IMR-90 (cell line): ENCODE measurements at regions not wholly inside any gene's neighbourhood (a gene's known extent, or its start where the extent isn't known, plus 50 kb on each side); places are given as distances from the start of the nearest gene placed in this dataset.

Experiments
- ATAC-seq: fragments of 200-7000 bp; cut with Tn5 transposase; 2 replicates; pipeline ENCODE4 v1.9.1; 2020; ENCODE audit warnings: low read depth, mild to moderate bottlenecking, moderate library complexity
- BruUV-seq: library from RNA; stranded (reverse); fragments of 400-500 nt; replicated peaks from 2 replicates; lab custom pipeline; 2021; lab: Mats Ljungman, UMichigan
- CTCF ChIA-PET: fragments of 300-600 bp; formaldehyde crosslinking; extraction: SDS; loops from one replicate; lab custom pipeline; 2021; ENCODE audit warnings: antibody characterized with exemption; lab: Yijun Ruan, JAX
- POLR2A ChIA-PET: fragments of 300-600 bp; sonication (Branson Sonifier 250); formaldehyde crosslinking; loops from one replicate; lab custom pipeline; 2022; ENCODE audit warnings: antibody characterized with exemption; ENCODE audit not compliant: unreplicated experiment; lab: Charles Lee
- DNase-seq: peaks from one replicate; pipeline ENCODE4 v3.0.0; 2013
- H2AFZ ChIP-seq: replicated peaks from 2 replicates; pipeline ENCODE3; 2013; ENCODE audit warnings: low read length, mild to moderate bottlenecking; ENCODE audit not compliant: poor library complexity
- H2AK5ac ChIP-seq: 2 replicates; pipeline ENCODE4 v1.6.1; 2013; ENCODE audit warnings: low read depth, low read length, inconsistent platforms
- H2AK9ac ChIP-seq: replicated peaks from 2 replicates; pipeline ENCODE3; 2013; ENCODE audit warnings: mild to moderate bottlenecking, low read depth, low read length, moderate library complexity; ENCODE audit not compliant: poor library complexity
- H2BK120ac ChIP-seq: 2 replicates; pipeline ENCODE4 v1.6.1; 2013; ENCODE audit warnings: low read depth, low read length, inconsistent platforms
- H2BK15ac ChIP-seq: 3 replicates; pipeline ENCODE4 v1.6.1; 2013; ENCODE audit warnings: low read depth, low read length, inconsistent platforms
- H2BK20ac ChIP-seq: 2 replicates; pipeline ENCODE4 v1.6.1; 2013; ENCODE audit warnings: low read depth, mild to moderate bottlenecking, inconsistent platforms, low read length, moderate library complexity
- H2BK5ac ChIP-seq: 2 replicates; pipeline ENCODE4 v1.6.1; 2013; ENCODE audit warnings: mild to moderate bottlenecking, low read depth, low read length, inconsistent platforms; ENCODE audit not compliant: poor library complexity, severe bottlenecking
- H3K14ac ChIP-seq: replicated peaks from 2 replicates; pipeline ENCODE4 v1.6.1; 2013; ENCODE audit warnings: low read depth, low read length, inconsistent platforms
- H3K18ac ChIP-seq: 2 replicates; pipeline ENCODE4 v1.6.1; 2013; ENCODE audit warnings: low read depth, low read length, control low read depth
- H3K23ac ChIP-seq: 2 replicates; pipeline ENCODE4 v1.6.1; 2013; ENCODE audit warnings: low read depth, low read length, inconsistent platforms
- H3K27ac ChIP-seq: 2 replicates; pipeline ENCODE4 v1.5.1; 2013; ENCODE audit warnings: mild to moderate bottlenecking, control low read depth, low read length; ENCODE audit not compliant: insufficient read depth
- H3K27me3 ChIP-seq: 2 replicates; pipeline ENCODE4 v1.6.1; 2013; ENCODE audit warnings: low read length; ENCODE audit not compliant: control insufficient read depth, insufficient read depth
- H3K36me3 ChIP-seq: 2 replicates; pipeline ENCODE4 v1.6.1; 2013; ENCODE audit warnings: low read length, mixed read lengths; ENCODE audit not compliant: control insufficient read depth, insufficient read depth
- H3K4ac ChIP-seq: 2 replicates; pipeline ENCODE4 v1.6.1; 2013; ENCODE audit warnings: low read depth, low read length, inconsistent platforms
- H3K4me1 ChIP-seq: 2 replicates; pipeline ENCODE4 v1.6.1; 2013; ENCODE audit warnings: low read length, mixed read lengths; ENCODE audit not compliant: control insufficient read depth, insufficient read depth
- H3K4me2 ChIP-seq: 2 replicates; pipeline ENCODE4 v1.6.1; 2013; ENCODE audit warnings: low read depth, mild to moderate bottlenecking, control low read depth, low read length, moderate library complexity
- H3K4me3 ChIP-seq: 2 replicates; pipeline ENCODE4 v1.5.1; 2013; ENCODE audit warnings: low read depth, mild to moderate bottlenecking, control low read depth, low read length, moderate library complexity; ENCODE audit not compliant: insufficient read depth
- H3K56ac ChIP-seq: 2 replicates; pipeline ENCODE4 v1.6.1; 2013; ENCODE audit warnings: low read length, inconsistent platforms; ENCODE audit not compliant: insufficient read depth; ENCODE audit errors: extremely low read depth
- H3K79me1 ChIP-seq, 2 experiments: 2 replicates each; pipeline ENCODE4 v1.6.1; 2013; ENCODE audit warnings: low read length in 2 of 2, inconsistent platforms in 1 of 2, low read depth in 1 of 2
- H3K9ac ChIP-seq: 2 replicates; pipeline ENCODE4 v1.6.1; 2013; ENCODE audit warnings: low read depth, low read length, control low read depth
- H3K9me1 ChIP-seq: 2 replicates; pipeline ENCODE4 v1.6.1; 2013; ENCODE audit warnings: low read length, inconsistent platforms; ENCODE audit not compliant: insufficient read depth
- H3K9me3 ChIP-seq: 2 replicates; pipeline ENCODE4 v1.6.1; 2013; ENCODE audit warnings: low read length; ENCODE audit not compliant: control insufficient read depth, insufficient read depth
- H4K20me1 ChIP-seq: 2 replicates; pipeline ENCODE4 v1.6.1; 2013; ENCODE audit warnings: low read length, inconsistent platforms; ENCODE audit not compliant: insufficient read depth
- H4K5ac ChIP-seq: 2 replicates; pipeline ENCODE4 v1.6.1; 2013; ENCODE audit warnings: mild to moderate bottlenecking, low read depth, low read length, control low read depth
- H4K8ac ChIP-seq, 2 experiments: 2 replicates each; pipeline ENCODE4 v1.6.1; 2013; ENCODE audit warnings: low read depth in 2 of 2, low read length in 2 of 2, control low read depth in 1 of 2, inconsistent platforms in 1 of 2
- H4K91ac ChIP-seq: 2 replicates; pipeline ENCODE4 v1.6.1; 2013; ENCODE audit warnings: low read depth, low read length, inconsistent platforms; ENCODE audit not compliant: insufficient read depth
- BHLHE40 ChIP-seq: fragments of 150-350 bp; IDR thresholded peaks from 2 replicates; pipeline ENCODE4 v1.6.1; 2016; ENCODE audit warnings: mild to moderate bottlenecking, low read depth, low read length
- CEBPB ChIP-seq: IDR thresholded peaks from 2 replicates; pipeline ENCODE4 v1.6.1; 2012; ENCODE audit warnings: low read depth, low read length, improper control_type of control experiment
- CHD1 ChIP-seq: IDR thresholded peaks from 2 replicates; pipeline ENCODE4 v1.6.1; 2012; ENCODE audit warnings: low read depth, low read length, improper control_type of control experiment
- ELK1 ChIP-seq: fragments of 150-350 bp; IDR thresholded peaks from 2 replicates; pipeline ENCODE4 v1.6.1; 2016; ENCODE audit warnings: low read depth, mild to moderate bottlenecking, low read length, moderate library complexity, borderline replicate concordance
- FOS ChIP-seq: fragments of 150-350 bp; IDR thresholded peaks from 2 replicates; pipeline ENCODE4 v1.6.1; 2016; ENCODE audit warnings: low read depth, low read length
- MAFK ChIP-seq: IDR thresholded peaks from 2 replicates; pipeline ENCODE4 v1.6.1; 2012; ENCODE audit warnings: low read depth, low read length, improper control_type of control experiment
- MAZ ChIP-seq: IDR thresholded peaks from 2 replicates; pipeline ENCODE4 v1.6.1; 2012; ENCODE audit warnings: low read depth, mild to moderate bottlenecking, low read length, improper control_type of control experiment, moderate library complexity, borderline replicate concordance
- MXI1 ChIP-seq: IDR thresholded peaks from 2 replicates; pipeline ENCODE4 v1.6.1; 2012; ENCODE audit warnings: low read depth, mild to moderate bottlenecking, low read length, moderate library complexity, borderline replicate concordance
- NFE2L2 ChIP-seq: fragments of 150-350 bp; IDR thresholded peaks from 2 replicates; pipeline ENCODE4 v1.6.1; 2016; ENCODE audit warnings: low read depth, mild to moderate bottlenecking, low read length
- POLR2A ChIP-seq: IDR thresholded peaks from 2 replicates; pipeline ENCODE4 v1.6.1; 2012; ENCODE audit warnings: mild to moderate bottlenecking, low read depth, low read length
- RAD21 ChIP-seq: IDR thresholded peaks from 2 replicates; pipeline ENCODE4 v1.6.1; 2012; ENCODE audit warnings: low read length, improper control_type of control experiment
- RCOR1 ChIP-seq: IDR thresholded peaks from 2 replicates; pipeline ENCODE4 v1.6.1; 2012; ENCODE audit warnings: mild to moderate bottlenecking, low read length, improper control_type of control experiment; ENCODE audit not compliant: insufficient replicate concordance
- RFX5 ChIP-seq: IDR thresholded peaks from 2 replicates; pipeline ENCODE4 v1.8.0; 2012; ENCODE audit warnings: low read depth, mild to moderate bottlenecking, low read length, moderate library complexity
- SMC3 ChIP-seq: fragments of 150-350 bp; IDR thresholded peaks from 2 replicates; pipeline ENCODE4 v1.6.1; 2016; ENCODE audit warnings: low read depth, mild to moderate bottlenecking, antibody characterized with exemption, low read length, moderate library complexity
- USF2 ChIP-seq: fragments of 150-350 bp; IDR thresholded peaks from 2 replicates; pipeline ENCODE4 v1.6.1; 2017; ENCODE audit warnings: mild to moderate bottlenecking, antibody characterized with exemption, low read length, low read depth
- WGBS, 2 experiments: methylation state at CpG; one replicate each; pipeline versions ENCODE4 v1.1.5 to v1.1.7; 2013; ENCODE audit warnings: missing lambda C conversion rate in 2 of 2; ENCODE audit not compliant: insufficient read length in 1 of 2; ENCODE audit errors: extremely low coverage in 2 of 2; 5-methylcytosine and 5-hydroxymethylcytosine counted together
- dilution Hi-C: fragments of 300-500 bp; cut with HindIII; formaldehyde crosslinking; loops from one replicate; pipeline ENCODE4 v1.14.3; 2018; ENCODE audit warnings: low sequenced_read_pairs; ENCODE audit not compliant: unreplicated experiment
- in situ Hi-C: fragments of 300-500 bp; cut with MboI; formaldehyde crosslinking; loops from 3 replicates; pipeline ENCODE4 v1.14.3; 2019; ENCODE audit warnings: low sequenced_read_pairs, inconsistent platforms, mixed read lengths
- intact Hi-C: fragments of 100-400 bp; cut with micrococcal nuclease; formaldehyde crosslinking; loops from 2 replicates; pipeline ENCODE4 v1.10.0; 2022
- TF ChIP-seq, protein P1 (sequence below): conservative IDR thresholded peaks from 2 replicates; pipeline ENCODE4 v1.5.1; 2012; ENCODE audit warnings: mild to moderate bottlenecking, low read depth, low read length, improper control_type of control experiment

DNA sequence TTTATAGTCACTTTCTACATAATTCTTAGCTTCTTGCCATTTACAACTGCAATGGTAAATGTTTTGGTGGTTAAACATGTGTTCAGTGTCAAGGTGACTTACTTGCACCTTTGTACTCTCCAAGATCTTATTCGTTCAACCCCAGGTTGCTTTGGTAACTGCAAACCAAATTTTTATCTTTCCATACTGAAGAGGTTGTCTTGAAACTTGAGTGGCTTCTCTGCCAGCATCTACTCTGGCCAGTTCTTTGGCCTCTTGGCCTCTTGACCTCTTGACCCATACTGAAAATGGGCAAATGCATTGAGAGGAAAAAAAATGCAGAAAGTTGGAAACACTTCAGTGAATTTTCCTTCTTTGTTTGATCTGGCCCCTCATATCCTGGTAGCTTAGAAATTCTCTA lies 88.0 kb upstream of the LRRC7 start:
- ATAC-seq (no peak), DNase-seq (no peak)
- H3K36me3 ChIP-seq = no peaks in the 10 kb centered on the region
- no peaks in the 10 kb centered on the region for H3K27me3 ChIP-seq
- in situ Hi-C loops (no loop called here), dilution Hi-C loops (no loop called here), intact Hi-C loops (loop anchor here (2.0 kb wide), 1 partner anchor 35 kb away; no protein-coding TSS in a partner anchor)
- H4K5ac ChIP-seq = no peak overlapping the region
- H3K23ac ChIP-seq = no peak overlapping the region
- TF ChIP-seq, protein P1, sequence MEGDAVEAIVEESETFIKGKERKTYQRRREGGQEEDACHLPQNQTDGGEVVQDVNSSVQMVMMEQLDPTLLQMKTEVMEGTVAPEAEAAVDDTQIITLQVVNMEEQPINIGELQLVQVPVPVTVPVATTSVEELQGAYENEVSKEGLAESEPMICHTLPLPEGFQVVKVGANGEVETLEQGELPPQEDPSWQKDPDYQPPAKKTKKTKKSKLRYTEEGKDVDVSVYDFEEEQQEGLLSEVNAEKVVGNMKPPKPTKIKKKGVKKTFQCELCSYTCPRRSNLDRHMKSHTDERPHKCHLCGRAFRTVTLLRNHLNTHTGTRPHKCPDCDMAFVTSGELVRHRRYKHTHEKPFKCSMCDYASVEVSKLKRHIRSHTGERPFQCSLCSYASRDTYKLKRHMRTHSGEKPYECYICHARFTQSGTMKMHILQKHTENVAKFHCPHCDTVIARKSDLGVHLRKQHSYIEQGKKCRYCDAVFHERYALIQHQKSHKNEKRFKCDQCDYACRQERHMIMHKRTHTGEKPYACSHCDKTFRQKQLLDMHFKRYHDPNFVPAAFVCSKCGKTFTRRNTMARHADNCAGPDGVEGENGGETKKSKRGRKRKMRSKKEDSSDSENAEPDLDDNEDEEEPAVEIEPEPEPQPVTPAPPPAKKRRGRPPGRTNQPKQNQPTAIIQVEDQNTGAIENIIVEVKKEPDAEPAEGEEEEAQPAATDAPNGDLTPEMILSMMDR = no peak
- TF ChIP-seq BHLHE40 (no peak), MAFK (no peak), RAD21 (no peak), MXI1 (no peak), MAZ (no peak), POLR2A (no peak), CEBPB (no peak), SMC3 (no peak), RFX5 (no peak), ELK1 (no peak), FOS (no peak), NFE2L2 (no peak), CHD1 (no peak), RCOR1 (no peak), USF2 (no peak)
- no TSS peak for BruUV-seq
- ChIA-PET POLR2A (no interaction called here), CTCF (no interaction called here)
- no peaks in the 10 kb centered on the region for H4K20me1 ChIP-seq
- H3K4ac ChIP-seq = no peak overlapping the region
- H2AK5ac ChIP-seq = no peak overlapping the region
- H2BK15ac ChIP-seq = no peak overlapping the region
- H2AFZ ChIP-seq = no peak overlapping the region
- no peak overlapping the region for H3K4me2 ChIP-seq
- H3K9me3 ChIP-seq = no peaks in the 10 kb centered on the region
- no peak overlapping the region for H2BK5ac ChIP-seq
- H3K9me1 ChIP-seq = no peaks in the 10 kb centered on the region
- no peaks in the 10 kb centered on the region for H3K79me1 ChIP-seq
- no peak overlapping the region for H2BK120ac ChIP-seq
- no peak overlapping the region for H3K56ac ChIP-seq
- H3K4me3 ChIP-seq = no peak overlapping the region
- no peaks in the 10 kb centered on the region for H3K4me1 ChIP-seq
- no peak overlapping the region for H3K18ac ChIP-seq
- no peak overlapping the region for H2BK20ac ChIP-seq
- no CpG with 5 or more reads among the region's 1 CpG for WGBS, 2 experiments
- no peak overlapping the region for H4K91ac ChIP-seq
- H2AK9ac ChIP-seq = no peak overlapping the region
- H3K27ac ChIP-seq = no peak overlapping the region
- H3K9ac ChIP-seq = no peak overlapping the region
- H3K14ac ChIP-seq = no peak overlapping the region
- no peak overlapping the region for H4K8ac ChIP-seq
